Parathyroid adenoma (tissue), 2 donors: ENCODE measurements at regions not wholly inside any gene's neighbourhood (a gene's known extent, or its start where the extent isn't known, plus 50 kb on each side); places are given as distances from the start of the nearest gene placed in this dataset.

ENCODE experiments used
- H2AFZ ChIP-seq: fragments of 300-600 bp; sonication (generic); one replicate; pipeline ENCODE4 v1.7.0; 2017; ENCODE audit warnings: antibody characterized with exemption, mild to moderate bottlenecking
- H3K27ac ChIP-seq: fragments of 300-600 bp; sonication (generic); one replicate; pipeline ENCODE4 v1.7.0; 2017
- H3K27me3 ChIP-seq: fragments of 300-600 bp; sonication (generic); one replicate; pipeline ENCODE4 v1.7.0; 2017; ENCODE audit warnings: low read length; ENCODE audit not compliant: control insufficient read depth, insufficient read depth
- H3K36me3 ChIP-seq: fragments of 300-600 bp; sonication (generic); one replicate; pipeline ENCODE4 v1.7.0; 2017; ENCODE audit warnings: low read length; ENCODE audit not compliant: control insufficient read depth, insufficient read depth
- H3K4me1 ChIP-seq: fragments of 300-600 bp; sonication (generic); one replicate; pipeline ENCODE4 v1.7.0; 2017; ENCODE audit warnings: control low read depth
- H3K4me2 ChIP-seq: fragments of 300-600 bp; sonication (generic); one replicate; pipeline ENCODE4 v1.7.0; 2017; ENCODE audit warnings: low read length
- H3K4me3 ChIP-seq: fragments of 300-600 bp; sonication (generic); one replicate; pipeline ENCODE4 v1.7.0; 2017; ENCODE audit warnings: low read depth, low read length
- H3K79me2 ChIP-seq: fragments of 300-600 bp; sonication (generic); one replicate; pipeline ENCODE4 v1.7.0; 2017; ENCODE audit warnings: control low read depth
- H3K9ac ChIP-seq: fragments of 300-600 bp; sonication (generic); one replicate; pipeline ENCODE4 v1.7.0; 2017; ENCODE audit warnings: mild to moderate bottlenecking
- H3K9me3 ChIP-seq: fragments of 300-600 bp; sonication (generic); one replicate; pipeline ENCODE4 v1.7.0; 2017; ENCODE audit warnings: low read length; ENCODE audit not compliant: control insufficient read depth
- CTCF ChIP-seq: fragments of 300-600 bp; sonication (generic); IDR thresholded peaks from one replicate; pipeline ENCODE4 v1.7.0; 2017; ENCODE audit warnings: antibody characterized with exemption, mild to moderate bottlenecking
- donor health status: primary hyperparathyroidism.

- H3K9ac ChIP-seq, result no peak overlapping the region
- H3K79me2 ChIP-seq, result no peaks in the 10 kb centered on the region
- H3K4me3 ChIP-seq, result no peak overlapping the region
- H3K9me3 ChIP-seq, result no peaks in the 10 kb centered on the region
- TF ChIP-seq CTCF, result no peak
- H3K36me3 ChIP-seq, result no peaks in the 10 kb centered on the region
- H3K27ac ChIP-seq, result no peak overlapping the region
- no peak overlapping the region for H2AFZ ChIP-seq
- no peak overlapping the region for H3K4me2 ChIP-seq
- H3K27me3 ChIP-seq, result no peaks in the 10 kb centered on the region
- H3K4me1 ChIP-seq, result no peaks in the 10 kb centered on the region
Measured at GRCh38 chr13:22130254-22130653, 459.4 kb downstream of the FGF9 start.

- H3K9me3 ChIP-seq, result no peaks in the 10 kb centered on the region
- no peak overlapping the region for H3K27ac ChIP-seq
- no peak overlapping the region for H2AFZ ChIP-seq
- no peaks in the 10 kb centered on the region for H3K4me1 ChIP-seq
- H3K27me3 ChIP-seq, result no peaks in the 10 kb centered on the region
- H3K9ac ChIP-seq, result no peak overlapping the region
- no peaks in the 10 kb centered on the region for H3K79me2 ChIP-seq
- H3K4me2 ChIP-seq, result no peak overlapping the region
- no peaks in the 10 kb centered on the region for H3K36me3 ChIP-seq
- TF ChIP-seq CTCF, result no peak
- H3K4me3 ChIP-seq, result no peak overlapping the region
Measured at GRCh38 chr13:22134261-22134660, 463.4 kb downstream of the FGF9 start.

- no peak overlapping the region for H3K27ac ChIP-seq
- H3K27me3 ChIP-seq, result no peaks in the 10 kb centered on the region
Measured at GRCh38 chr13:22135446-22135845, 464.6 kb downstream of the FGF9 start.

GRCh38 chr13:22137361-22138050, 466.6 kb downstream of the FGF9 start:
- no peak overlapping the region for H3K9ac ChIP-seq
- no peak overlapping the region for H3K4me2 ChIP-seq
- no peaks in the 10 kb centered on the region for H3K9me3 ChIP-seq
- no peaks in the 10 kb centered on the region for H3K27me3 ChIP-seq
- no peak overlapping the region for H3K4me3 ChIP-seq
- no peaks in the 10 kb centered on the region for H3K4me1 ChIP-seq
- TF ChIP-seq CTCF, result no peak
- no peak overlapping the region for H3K27ac ChIP-seq
- H3K79me2 ChIP-seq, result no peaks in the 10 kb centered on the region
- H3K36me3 ChIP-seq, result no peaks in the 10 kb centered on the region
- no peak overlapping the region for H2AFZ ChIP-seq

More at GRCh38 chr13:22135446-22135845, 464.6 kb downstream of the FGF9 start:
- Histone ChIP-seq H3K4me2 (no peak overlapping the region), H3K36me3 (no peaks in the 10 kb centered on the region), H3K4me1 (no peaks in the 10 kb centered on the region), H3K4me3 (no peak overlapping the region), H3K9ac (no peak overlapping the region), H3K9me3 (no peaks in the 10 kb centered on the region), H2AFZ (no peak overlapping the region), H3K79me2 (no peaks in the 10 kb centered on the region)
- TF ChIP-seq CTCF, result no peak

GRCh38 chr13:22138947-22139346, 468.1 kb downstream of the FGF9 start:
- H3K36me3 ChIP-seq, result no peaks in the 10 kb centered on the region
- H3K27me3 ChIP-seq, result no peaks in the 10 kb centered on the region
- no peaks in the 10 kb centered on the region for H3K4me1 ChIP-seq
- no peak overlapping the region for H2AFZ ChIP-seq
- H3K79me2 ChIP-seq, result no peaks in the 10 kb centered on the region
- H3K4me2 ChIP-seq, result no peak overlapping the region
- TF ChIP-seq CTCF, result no peak
- H3K9ac ChIP-seq, result no peak overlapping the region
- H3K27ac ChIP-seq, result no peak overlapping the region
- no peaks in the 10 kb centered on the region for H3K9me3 ChIP-seq
- H3K4me3 ChIP-seq, result no peak overlapping the region
